H9 (cell line): ENCODE measurements at regions not wholly inside any gene's neighbourhood (a gene's known extent, or its start where the extent isn't known, plus 50 kb on each side); places are given as distances from the start of the nearest gene placed in this dataset.

Experiments
- DNase-seq: peaks from one replicate; pipeline ENCODE4 v3.0.0-alpha.2; 2017
- H2AFZ ChIP-seq: one replicate; pipeline ENCODE4 v1.6.1; 2013; ENCODE audit warnings: mild to moderate bottlenecking, low read length, control low read depth, moderate library complexity
- H2AK5ac ChIP-seq: 2 replicates; pipeline ENCODE4 v1.6.1; 2013; ENCODE audit warnings: low read length, control low read depth, mixed read lengths; ENCODE audit not compliant: insufficient read length
- H2BK120ac ChIP-seq: one replicate; pipeline ENCODE4 v1.6.1; 2013; ENCODE audit warnings: low read depth, mild to moderate bottlenecking, low read length, control low read depth, inconsistent platforms; ENCODE audit not compliant: poor library complexity, severe bottlenecking
- H2BK12ac ChIP-seq: 2 replicates; pipeline ENCODE4 v1.6.1; 2013; ENCODE audit warnings: low read length, control low read depth, mixed read lengths, low read depth; ENCODE audit not compliant: insufficient read length
- H2BK15ac ChIP-seq: 2 replicates; pipeline ENCODE4 v1.6.1; 2013; ENCODE audit warnings: low read depth, low read length, control low read depth
- H2BK20ac ChIP-seq: one replicate; pipeline ENCODE4 v1.6.1; 2013; ENCODE audit warnings: low read depth, mild to moderate bottlenecking, low read length, control low read depth, inconsistent platforms; ENCODE audit not compliant: poor library complexity, severe bottlenecking
- H2BK5ac ChIP-seq: 2 replicates; pipeline ENCODE4 v1.6.1; 2013; ENCODE audit warnings: low read length, control low read depth, mixed read lengths; ENCODE audit not compliant: insufficient read length
- H3K14ac ChIP-seq: 2 replicates; pipeline ENCODE4 v1.6.1; 2013; ENCODE audit warnings: low read length, control low read depth; ENCODE audit not compliant: insufficient read depth
- H3K18ac ChIP-seq: 2 replicates; pipeline ENCODE4 v1.6.1; 2013; ENCODE audit warnings: low read depth, mild to moderate bottlenecking, mixed read lengths, low read length, control low read depth; ENCODE audit not compliant: insufficient read length
- H3K23ac ChIP-seq: 2 replicates; pipeline ENCODE4 v1.6.1; 2013; ENCODE audit warnings: low read length, control low read depth, mixed read lengths, low read depth; ENCODE audit not compliant: insufficient read length
- H3K23me2 ChIP-seq: 2 replicates; pipeline ENCODE4 v1.6.1; 2013; ENCODE audit warnings: low read depth, mild to moderate bottlenecking, mixed read lengths, low read length, control low read depth; ENCODE audit not compliant: insufficient read length, poor library complexity, severe bottlenecking
- H3K27ac ChIP-seq: 2 replicates; pipeline ENCODE4 v1.5.1; 2013; ENCODE audit warnings: low read length, control low read depth, mixed read lengths, low read depth; ENCODE audit not compliant: insufficient read length
- H3K27me3 ChIP-seq: 2 replicates; pipeline ENCODE4 v1.6.1; 2013; ENCODE audit warnings: low read length, control low read depth, inconsistent platforms; ENCODE audit not compliant: insufficient read depth
- H3K4ac ChIP-seq: 2 replicates; pipeline ENCODE4 v1.6.1; 2013; ENCODE audit warnings: low read depth, mild to moderate bottlenecking, control low read depth, inconsistent platforms, low read length, moderate library complexity
- H3K4me1 ChIP-seq: 2 replicates; pipeline ENCODE4 v1.6.1; 2013; ENCODE audit warnings: low read length, control low read depth, inconsistent platforms; ENCODE audit not compliant: insufficient read depth
- H3K4me2 ChIP-seq: 2 replicates; pipeline ENCODE4 v1.6.1; 2013; ENCODE audit warnings: low read length, control low read depth, mixed read lengths; ENCODE audit not compliant: insufficient read length, insufficient read depth
- H3K56ac ChIP-seq: 2 replicates; pipeline ENCODE4 v1.6.1; 2013; ENCODE audit warnings: low read depth, mild to moderate bottlenecking, mixed read lengths, low read length, control low read depth; ENCODE audit not compliant: insufficient read length
- H3K79me1 ChIP-seq: 2 replicates; pipeline ENCODE4 v1.6.1; 2013; ENCODE audit warnings: low read depth, mild to moderate bottlenecking, moderate library complexity, low read length, control low read depth, inconsistent platforms; ENCODE audit not compliant: insufficient read depth, poor library complexity, severe bottlenecking
- H3K79me2 ChIP-seq: 2 replicates; pipeline ENCODE4 v1.6.1; 2013; ENCODE audit warnings: low read length, control low read depth, inconsistent platforms; ENCODE audit not compliant: insufficient read depth
- H3K9ac ChIP-seq: 2 replicates; pipeline ENCODE4 v1.6.1; 2013; ENCODE audit warnings: low read length, control low read depth, mixed read lengths; ENCODE audit not compliant: insufficient read length; ENCODE audit errors: extremely low read depth
- H3K9me3 ChIP-seq: one replicate; pipeline ENCODE4 v1.6.1; 2013; ENCODE audit warnings: low read depth, low read length, inconsistent platforms; ENCODE audit not compliant: control insufficient read depth
- H3T11ph ChIP-seq: one replicate; pipeline ENCODE4 v1.6.1; 2013; ENCODE audit warnings: mild to moderate bottlenecking, low read length, control low read depth, inconsistent platforms
- H4K20me1 ChIP-seq: one replicate; pipeline ENCODE4 v1.6.1; 2013; ENCODE audit not compliant: control insufficient read depth, insufficient read length, insufficient read depth
- H4K5ac ChIP-seq: 2 replicates; pipeline ENCODE4 v1.6.1; 2013; ENCODE audit warnings: low read depth, mild to moderate bottlenecking, mixed read lengths, low read length, control low read depth; ENCODE audit not compliant: insufficient read length
- H4K8ac ChIP-seq: replicated peaks from 2 replicates; pipeline ENCODE4 v1.6.1; 2013; ENCODE audit warnings: low read length, control low read depth, mixed read lengths, low read depth; ENCODE audit not compliant: insufficient read length
- H4K91ac ChIP-seq: 2 replicates; pipeline ENCODE4 v1.6.1; 2013; ENCODE audit warnings: low read depth, mild to moderate bottlenecking, moderate library complexity, mixed read lengths, low read length, control low read depth; ENCODE audit not compliant: insufficient read length
- H3K27ac Mint-ChIP-seq, 3 experiments: 2 replicates in 2 of 3; 3 replicates in 1 of 3; pipeline ENCODE4 v1.8.0; 2020 to 2021; ENCODE audit warnings: mixed read lengths in 3 of 3, mild to moderate bottlenecking in 1 of 3, moderate library complexity in 1 of 3
- H3K27me3 Mint-ChIP-seq: 2 replicates; pipeline ENCODE4 v1.8.0; 2021; ENCODE audit warnings: low read depth, mild to moderate bottlenecking, moderate library complexity, mixed read lengths
- H3K36me3 Mint-ChIP-seq, 3 experiments: 2 replicates in 2 of 3; 3 replicates in 1 of 3; pipeline ENCODE4 v1.8.0; 2020 to 2021; ENCODE audit warnings: low read depth in 3 of 3, mixed read lengths in 3 of 3; ENCODE audit not compliant: insufficient read depth in 1 of 3
- H3K4me1 Mint-ChIP-seq, 2 experiments: 2 replicates each; pipeline ENCODE4 v1.8.0; 2020; ENCODE audit warnings: mixed read lengths in 2 of 2
- H3K4me3 Mint-ChIP-seq, 2 experiments: 2 replicates in 1 of 2; 3 replicates in 1 of 2; pipeline ENCODE4 v1.8.0; 2020 to 2021; ENCODE audit warnings: mild to moderate bottlenecking in 2 of 2, mixed read lengths in 2 of 2, moderate library complexity in 1 of 2
- H3K9me3 Mint-ChIP-seq, 2 experiments: 2 replicates in 1 of 2; 3 replicates in 1 of 2; pipeline ENCODE4 v1.8.0; 2020; ENCODE audit warnings: mild to moderate bottlenecking in 2 of 2, mixed read lengths in 2 of 2, moderate library complexity in 1 of 2
- WGBS: extraction: QIAGEN DNeasy Blood & Tissue Kit; methylation state at CpG from one replicate; pipeline ENCODE4 v1.1.7; 2013; ENCODE audit warnings: missing lambda C conversion rate, low lambda C conversion rate, mixed read lengths; ENCODE audit not compliant: insufficient read length; ENCODE audit errors: extremely low coverage; 5-methylcytosine and 5-hydroxymethylcytosine counted together
- TF ChIP-seq, protein P1 (sequence below): fragments of 200-600 bp; sonication (generic); conservative IDR thresholded peaks from 3 replicates; pipeline ENCODE4 v1.8.0; 2021; ENCODE audit warnings: antibody characterized with exemption, mild to moderate bottlenecking

DNA sequence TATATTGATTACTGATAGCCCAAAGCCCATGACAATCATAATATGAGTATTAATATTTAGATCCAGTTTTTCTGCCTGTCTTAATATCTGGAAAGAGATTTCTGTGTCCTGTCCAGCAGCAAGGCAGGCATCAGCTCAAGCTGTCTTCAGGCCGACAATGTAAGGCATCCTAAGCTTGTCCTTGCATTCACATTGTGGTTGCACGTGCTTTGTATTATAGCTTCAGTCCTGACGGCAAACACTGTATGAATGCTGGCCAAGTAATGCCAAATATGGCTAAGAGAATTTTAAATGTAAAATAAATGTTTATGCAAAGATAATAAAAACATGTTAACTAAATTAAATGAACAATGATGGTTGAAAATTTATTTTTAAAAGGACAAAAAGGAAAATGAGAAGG, 255.7 kb upstream of the RPS6KA3 start:
- no peak overlapping the region for H2BK20ac ChIP-seq
- no peaks in the 10 kb centered on the region for H3K79me2 ChIP-seq
- peaks cover 3 to 11% of the 10 kb centered on the region in 2 experiments for H3K4me1 Mint-ChIP-seq
- H3K9me3 Mint-ChIP-seq: peaks cover 0 to 27% of the 10 kb centered on the region in 2 experiments; a peak in 4 of 5 replicates
- H4K5ac ChIP-seq: no peak overlapping the region
- DNase-seq: no peak
- no peaks in the 10 kb centered on the region for H3K36me3 Mint-ChIP-seq
- H2BK15ac ChIP-seq: no peak overlapping the region
- H3K9me3 ChIP-seq: peaks cover 33% of the 10 kb centered on the region
- no peaks in the 10 kb centered on the region for H3K23me2 ChIP-seq
- H3K18ac ChIP-seq: no peak overlapping the region
- no peak overlapping the region for H3K4me2 ChIP-seq
- H3K14ac ChIP-seq: no peak overlapping the region
- no peak overlapping the region for H2AK5ac ChIP-seq
- H2BK120ac ChIP-seq: no peak overlapping the region
- no peak overlapping the region for H3K9ac ChIP-seq
- WGBS: no CpG with 5 or more reads among the region's 3 CpGs
- no peak overlapping the region for H3K56ac ChIP-seq
- TF ChIP-seq, protein P1, sequence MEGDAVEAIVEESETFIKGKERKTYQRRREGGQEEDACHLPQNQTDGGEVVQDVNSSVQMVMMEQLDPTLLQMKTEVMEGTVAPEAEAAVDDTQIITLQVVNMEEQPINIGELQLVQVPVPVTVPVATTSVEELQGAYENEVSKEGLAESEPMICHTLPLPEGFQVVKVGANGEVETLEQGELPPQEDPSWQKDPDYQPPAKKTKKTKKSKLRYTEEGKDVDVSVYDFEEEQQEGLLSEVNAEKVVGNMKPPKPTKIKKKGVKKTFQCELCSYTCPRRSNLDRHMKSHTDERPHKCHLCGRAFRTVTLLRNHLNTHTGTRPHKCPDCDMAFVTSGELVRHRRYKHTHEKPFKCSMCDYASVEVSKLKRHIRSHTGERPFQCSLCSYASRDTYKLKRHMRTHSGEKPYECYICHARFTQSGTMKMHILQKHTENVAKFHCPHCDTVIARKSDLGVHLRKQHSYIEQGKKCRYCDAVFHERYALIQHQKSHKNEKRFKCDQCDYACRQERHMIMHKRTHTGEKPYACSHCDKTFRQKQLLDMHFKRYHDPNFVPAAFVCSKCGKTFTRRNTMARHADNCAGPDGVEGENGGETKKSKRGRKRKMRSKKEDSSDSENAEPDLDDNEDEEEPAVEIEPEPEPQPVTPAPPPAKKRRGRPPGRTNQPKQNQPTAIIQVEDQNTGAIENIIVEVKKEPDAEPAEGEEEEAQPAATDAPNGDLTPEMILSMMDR: no peak
- H3K4ac ChIP-seq: no peak overlapping the region
- no peak overlapping the region for H3T11ph ChIP-seq
- no peak overlapping the region for H2BK12ac ChIP-seq
- no peak overlapping the region for H3K27ac Mint-ChIP-seq
- H3K23ac ChIP-seq: no peak overlapping the region
- 0 out of 2 replicates have a peak, but pooled peaks cover 3% of the 10 kb centered on the region for H3K27me3 Mint-ChIP-seq
- no peak overlapping the region for H2AFZ ChIP-seq
- no peaks in the 10 kb centered on the region for H3K79me1 ChIP-seq
- H4K91ac ChIP-seq: no peak overlapping the region
- H4K20me1 ChIP-seq: no peaks in the 10 kb centered on the region
- H4K8ac ChIP-seq: no peak overlapping the region
- H2BK5ac ChIP-seq: no peak overlapping the region
- no peaks in the 10 kb centered on the region for H3K4me1 ChIP-seq
- no peaks in the 10 kb centered on the region for H3K27me3 ChIP-seq
- no peak overlapping the region for H3K27ac ChIP-seq
- no peak overlapping the region for H3K4me3 Mint-ChIP-seq
